ENCODE measurements at regions not wholly inside any gene's neighbourhood (a gene's known extent, or its start where the extent isn't known, plus 50 kb on each side); places are given as distances from the start of the nearest gene placed in this dataset.

GRCh38 chr20:23205211-23205610 is 119.1 kb upstream of the CD93 start:
- DNase-seq (ENCODE audit: low spot score), result no peak

DNA sequence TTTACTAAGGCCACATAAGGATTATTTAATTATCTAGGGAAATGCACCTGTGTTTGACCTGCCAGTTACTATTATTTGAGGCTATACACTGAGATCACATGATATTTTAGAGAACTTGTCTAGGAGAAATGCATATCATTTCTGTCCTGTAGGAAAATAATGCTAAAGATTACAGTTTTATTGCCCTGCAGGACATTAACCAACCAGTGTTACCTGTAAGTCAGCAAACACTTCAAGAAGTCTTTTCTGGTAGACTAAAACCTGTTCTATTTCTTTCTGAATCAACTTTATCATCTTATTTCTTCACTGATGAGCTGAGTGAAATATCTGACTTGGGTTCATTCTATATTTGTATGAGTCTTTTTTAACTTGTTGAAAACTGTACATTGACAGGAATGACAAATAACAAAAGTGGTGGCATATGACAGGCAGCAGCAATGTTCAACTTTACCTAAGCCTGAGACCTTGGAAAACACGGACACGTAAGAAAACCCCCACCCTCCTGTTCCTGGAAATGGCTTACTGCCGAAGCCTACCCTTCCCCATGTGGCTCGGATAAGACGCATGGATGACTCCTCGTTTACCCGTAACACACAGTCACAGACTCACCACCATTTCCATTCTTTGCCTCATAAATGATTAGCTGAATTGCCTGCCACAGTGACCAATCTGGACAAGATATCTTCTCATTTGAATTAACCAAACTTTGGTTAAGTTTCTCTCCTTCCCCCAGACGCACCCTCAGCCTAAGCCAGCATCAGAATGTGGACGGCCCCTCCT is 118.0 kb upstream of the CD93 start:
- no peak for DNase-seq (ENCODE audit: low spot score)

- no peak for DNase-seq (ENCODE audit: low spot score)
Observed at GRCh38 chr20:23203310-23203709, 117.2 kb upstream of the CD93 start.

DNA sequence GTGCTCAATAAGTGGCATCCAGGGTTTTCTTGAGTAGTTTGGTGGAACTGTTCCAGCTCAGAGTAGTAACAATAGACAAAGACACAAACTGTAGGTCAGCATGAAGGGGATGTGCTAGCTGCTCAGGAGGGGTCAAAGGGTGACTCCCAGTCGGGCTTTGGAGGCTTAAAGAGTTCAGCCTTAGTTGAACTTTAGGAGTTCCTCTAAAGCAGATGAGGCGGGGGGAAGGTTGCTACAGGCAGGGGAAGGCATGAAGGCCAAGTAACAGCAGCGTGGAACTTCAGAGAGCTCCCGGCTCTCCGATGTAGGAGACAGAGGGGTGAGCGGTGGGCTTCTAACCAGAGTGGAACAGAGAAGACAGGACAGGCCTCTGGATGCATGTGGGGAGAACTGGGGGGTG is 115.5 kb upstream of the CD93 start:
- no peak for DNase-seq (ENCODE audit: low spot score)

DNA sequence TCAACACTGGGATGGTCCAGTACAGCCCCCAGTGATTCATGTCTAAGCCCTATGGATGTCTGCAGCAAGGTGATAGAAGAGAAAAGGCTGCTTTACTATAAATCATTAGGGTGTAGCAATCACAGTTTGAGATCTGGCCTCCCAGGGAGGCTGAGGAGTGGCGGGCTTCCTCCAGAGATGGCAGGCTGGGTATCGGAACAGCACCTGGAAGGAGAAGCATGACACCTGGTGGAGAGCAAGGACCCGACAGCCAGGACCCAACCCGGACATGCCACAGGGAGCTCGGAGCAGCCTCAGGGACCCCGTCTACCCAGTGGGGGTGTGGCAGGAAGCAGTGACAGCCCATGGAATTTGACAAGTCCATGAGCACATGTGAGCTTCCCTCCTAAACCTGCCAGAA is 114.8 kb upstream of the CD93 start:
- DNase-seq (ENCODE audit: low spot score), result peak; percentile 32

- DNase-seq (ENCODE audit: low spot score), result no peak
Observed at GRCh38 chr20:23200413-23200812, 114.3 kb upstream of the CD93 start.

GRCh38 chr20:23199356-23199755 is 113.2 kb upstream of the CD93 start:
- DNase-seq (ENCODE audit: low spot score), result no peak

DNA sequence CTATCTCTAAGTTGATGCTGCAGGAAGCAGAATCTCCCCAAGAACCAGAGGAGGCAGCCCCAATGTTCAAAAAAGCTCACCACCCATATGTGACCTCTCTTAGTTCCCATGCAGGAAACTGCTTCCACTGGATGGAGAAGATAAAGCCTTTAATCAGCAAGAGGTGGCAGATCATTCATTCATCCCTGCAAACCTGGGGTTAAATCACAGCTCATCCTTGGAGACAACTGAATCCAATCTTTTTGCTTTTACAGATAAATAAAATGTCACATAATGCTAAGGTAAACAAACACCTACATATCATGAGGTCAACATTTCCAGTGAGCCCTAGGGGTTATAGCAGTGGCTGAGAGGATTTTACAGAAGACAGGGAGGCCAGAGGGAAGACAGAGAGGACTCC is 112.7 kb upstream of the CD93 start:
- no peak for DNase-seq (ENCODE audit: low spot score)

DNA sequence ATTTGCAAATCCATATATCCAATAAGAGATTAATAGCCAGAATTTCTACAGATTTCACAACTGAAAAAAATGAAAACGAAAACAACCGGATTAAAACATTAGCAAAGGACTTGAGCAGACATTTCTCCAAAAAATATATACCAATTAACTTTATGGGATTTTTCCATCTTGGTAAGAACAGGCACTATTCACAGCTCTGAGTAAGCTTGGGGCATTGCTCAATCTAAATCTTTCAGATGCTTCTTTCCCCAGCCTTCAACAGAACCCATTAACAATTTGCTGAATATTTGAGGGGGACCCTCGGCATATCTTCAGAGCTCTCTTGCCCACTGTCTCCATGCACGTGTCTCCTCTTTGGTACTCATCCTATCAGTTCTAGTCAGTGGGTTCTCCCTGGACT is 111.7 kb upstream of the CD93 start:
- no peak for DNase-seq (ENCODE audit: low spot score)

GRCh38 chr20:23195636-23196035 is 109.5 kb upstream of the CD93 start:
- DNase-seq (ENCODE audit: low spot score), result no peak

GRCh38 chr20:23193801-23194384 is 107.8 kb upstream of the CD93 start:
- no peak for DNase-seq (ENCODE audit: low spot score)

DNA sequence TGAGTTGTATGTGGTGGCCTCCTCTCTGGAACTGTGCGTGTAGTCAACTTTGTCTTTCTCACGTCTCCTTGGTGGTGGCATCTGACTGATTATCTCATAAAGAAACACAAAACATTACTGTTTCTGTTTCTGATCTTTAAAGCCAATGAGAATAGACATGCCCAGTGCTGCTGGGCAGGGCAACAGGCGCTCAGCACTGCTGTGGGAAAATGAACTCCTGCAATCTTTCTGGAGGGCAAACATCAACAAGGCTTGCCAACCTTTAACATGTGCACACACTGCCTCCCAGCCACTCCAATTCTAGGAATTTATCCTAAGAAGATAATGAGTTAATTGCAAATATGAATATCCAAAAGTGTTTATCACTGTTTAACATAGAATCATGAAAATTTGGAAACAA is 106.3 kb upstream of the CD93 start:
- DNase-seq (ENCODE audit: low spot score), result no peak

GRCh38 chr20:23190557-23190956 is 104.4 kb upstream of the CD93 start:
- DNase-seq (ENCODE audit: low spot score), result no peak

DNA sequence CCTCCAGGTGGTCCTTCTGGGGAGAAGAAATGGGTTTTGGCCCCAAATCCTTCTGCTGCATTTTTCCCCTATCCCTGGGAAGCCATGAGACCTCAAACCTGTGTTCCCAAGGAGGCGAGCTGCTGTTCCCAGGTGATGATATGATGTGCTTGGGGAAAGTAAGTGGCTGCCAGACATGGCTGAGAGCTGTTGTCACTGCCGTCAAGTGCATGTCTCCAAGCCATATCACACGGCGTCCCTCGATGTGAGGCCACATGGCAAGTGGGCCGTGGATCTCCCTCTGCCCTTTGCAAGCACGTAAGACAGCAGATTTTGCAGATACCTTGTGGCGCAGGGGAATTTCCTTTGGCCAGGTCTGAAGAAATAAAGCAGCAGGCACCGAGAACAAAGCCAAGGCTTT is 103.7 kb upstream of the CD93 start:
- no peak for DNase-seq (ENCODE audit: low spot score)

- DNase-seq (ENCODE audit: low spot score), result no peak
Observed at GRCh38 chr20:23189341-23189740, 103.2 kb upstream of the CD93 start.

DNA sequence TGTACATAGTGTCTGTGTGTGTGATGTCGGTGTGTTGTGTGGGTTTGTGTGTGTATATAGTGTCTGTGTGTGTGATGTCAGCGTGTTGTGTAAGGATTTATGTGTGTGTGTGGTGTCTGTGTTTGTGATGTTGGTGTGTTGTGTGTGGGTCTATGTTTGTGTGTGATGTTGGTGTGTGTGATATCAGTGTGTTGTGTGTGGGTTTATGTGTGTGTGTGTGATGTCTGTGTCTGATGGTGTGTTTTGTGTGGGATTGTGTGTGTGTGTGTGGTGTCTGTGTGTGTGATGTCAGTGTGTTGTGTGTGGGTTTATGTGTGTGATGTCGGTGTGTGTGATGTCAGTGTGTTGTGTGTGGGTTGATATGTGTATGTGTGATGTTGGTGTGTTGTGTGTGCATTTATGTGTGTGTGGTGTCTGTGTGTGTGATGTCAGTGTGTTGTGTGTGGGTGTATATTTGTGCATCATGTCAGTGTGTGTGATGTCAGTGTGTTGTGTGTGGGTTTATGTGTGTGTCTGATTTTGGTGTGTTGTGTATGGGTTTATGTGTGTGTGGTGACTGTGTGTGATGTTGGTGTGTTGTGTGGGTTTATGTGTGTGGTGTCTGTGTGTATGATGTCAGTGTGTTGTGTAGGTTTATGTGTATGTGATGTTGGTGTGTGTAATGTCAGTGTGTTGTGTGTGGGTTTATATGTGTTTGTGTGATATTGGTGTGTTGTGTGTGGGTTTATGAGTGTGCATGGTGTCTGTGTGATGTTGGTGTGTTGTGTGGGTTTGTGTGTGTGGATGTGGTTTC is 102.4 kb upstream of the CD93 start:
- DNase-seq (ENCODE audit: low spot score), result no peak

GRCh38 chr20:23187751-23188150 is 101.6 kb upstream of the CD93 start:
- no peak for DNase-seq (ENCODE audit: low spot score)

DNA sequence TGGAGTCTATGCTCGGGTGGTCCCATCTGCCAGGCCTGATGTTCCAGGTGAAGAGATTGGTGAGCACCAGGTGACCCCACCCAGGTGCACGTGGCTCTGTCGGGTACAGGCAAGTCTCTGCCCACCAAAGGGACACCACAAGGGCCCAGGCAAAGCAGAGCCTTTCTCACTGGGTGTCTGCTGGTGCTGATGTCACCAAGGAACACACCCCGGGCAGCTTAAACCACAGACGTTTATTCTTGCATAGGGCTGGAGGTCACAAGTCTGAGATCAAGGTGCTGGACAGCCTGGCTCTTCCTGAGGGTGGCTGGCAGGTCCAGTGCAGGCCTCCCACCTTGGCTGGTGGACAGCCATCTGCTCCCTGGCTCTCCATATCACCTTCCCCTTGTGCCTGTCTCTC is 100.7 kb upstream of the CD93 start:
- DNase-seq (ENCODE audit: low spot score), result no peak

GRCh38 chr20:23180451-23180921 is 94.4 kb upstream of the CD93 start:
- DNase-seq (ENCODE audit: low spot score), result no peak

GRCh38 chr20:23179766-23180403 is 93.8 kb upstream of the CD93 start:
- DNase-seq (ENCODE audit: low spot score), result no peak

DNA sequence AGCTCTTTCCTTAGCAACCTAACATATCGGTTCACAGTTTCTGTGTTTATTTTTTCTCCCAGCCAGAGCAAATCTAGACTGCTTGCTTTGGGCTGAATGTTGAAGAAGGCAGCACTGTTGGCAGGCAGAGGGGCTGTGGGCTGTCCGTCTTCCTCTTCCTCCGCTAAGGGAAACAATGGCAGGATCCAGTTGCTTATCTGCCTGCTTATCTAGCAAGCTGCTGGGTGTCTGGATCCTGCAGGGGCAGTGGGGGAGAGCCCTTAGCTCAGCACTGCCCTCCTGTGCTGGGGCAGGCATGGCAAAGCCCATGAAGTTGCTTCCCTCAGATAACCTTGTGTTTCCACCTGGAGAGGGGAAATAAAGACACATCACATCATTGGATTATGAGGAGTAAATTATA is 92.7 kb upstream of the CD93 start:
- no peak for DNase-seq (ENCODE audit: low spot score)

DNA sequence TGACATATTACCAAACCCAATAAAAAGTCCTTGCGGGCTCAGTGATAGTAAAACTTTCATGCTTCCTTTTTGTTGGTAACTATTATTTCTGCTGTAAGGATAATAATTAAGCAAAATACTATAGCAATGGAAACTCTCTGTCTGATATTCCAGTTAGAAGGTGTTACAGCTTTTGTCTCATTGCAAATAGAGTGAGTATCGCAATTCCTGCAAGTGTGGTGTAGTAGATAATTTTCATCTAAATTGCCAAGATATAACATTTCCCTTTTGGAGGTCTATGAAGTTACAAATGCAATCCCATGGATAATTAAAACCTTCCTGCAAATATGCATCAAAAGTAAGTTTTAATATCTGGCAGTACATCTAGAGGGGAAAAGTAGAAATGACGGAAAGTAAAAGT is 88.7 kb upstream of the CD93 start:
- no peak for DNase-seq (ENCODE audit: low spot score)

DNA sequence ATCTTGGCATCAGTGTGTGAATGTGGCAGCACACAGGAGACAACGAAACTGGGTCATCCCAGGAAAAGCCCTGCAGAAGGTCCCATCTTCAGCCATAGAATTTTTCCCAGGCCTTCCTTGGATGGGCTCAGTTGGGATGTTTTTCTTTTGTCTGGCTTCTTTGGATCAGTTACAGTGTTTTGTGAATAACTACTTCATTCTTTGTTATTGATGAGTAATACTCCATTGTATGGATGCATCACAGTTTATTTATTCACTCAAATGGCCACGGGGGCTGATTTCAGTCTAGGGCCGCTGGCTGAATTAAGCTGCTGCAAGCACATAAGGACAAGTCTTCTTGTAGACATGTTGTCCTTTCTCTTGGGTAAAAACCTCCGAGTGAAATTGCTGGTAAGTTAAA is 81.3 kb upstream of the CD93 start:
- DNase-seq (ENCODE audit: low spot score), result no peak
